ENCODE measurements at regions not wholly inside any gene's neighbourhood (a gene's known extent, or its start where the extent isn't known, plus 50 kb on each side); places are given as distances from the start of the nearest gene placed in this dataset.

DNA sequence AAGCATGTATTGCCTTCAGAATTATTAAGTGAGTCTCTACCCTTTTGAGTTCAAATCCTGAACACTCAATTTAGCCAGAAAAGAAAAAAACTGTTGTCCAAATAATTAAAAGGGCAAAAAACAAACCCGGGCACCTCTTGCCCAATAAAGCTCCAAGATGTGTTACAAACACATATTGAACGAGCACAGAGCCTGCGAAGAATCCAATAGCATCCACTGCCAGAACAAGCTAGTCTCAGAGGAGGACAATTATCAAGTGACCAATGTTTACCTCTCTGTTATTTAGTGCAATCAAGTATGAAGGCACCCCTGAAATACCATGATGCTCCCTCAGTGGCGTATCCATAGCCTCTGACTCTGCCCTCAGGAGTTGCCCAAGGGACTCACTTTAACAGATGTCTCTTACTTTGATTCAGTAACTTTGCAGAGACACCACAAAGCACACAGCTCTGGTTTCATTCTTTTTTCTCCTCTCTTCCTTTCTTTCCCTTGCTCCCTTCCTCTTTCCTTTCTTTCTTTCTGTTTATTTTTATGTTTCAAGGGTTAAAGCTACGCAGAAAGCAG, 93.5 kb upstream of the SPATS2L start:
- no peak for DNase-seq (ENCODE audit: low read depth)

DNA sequence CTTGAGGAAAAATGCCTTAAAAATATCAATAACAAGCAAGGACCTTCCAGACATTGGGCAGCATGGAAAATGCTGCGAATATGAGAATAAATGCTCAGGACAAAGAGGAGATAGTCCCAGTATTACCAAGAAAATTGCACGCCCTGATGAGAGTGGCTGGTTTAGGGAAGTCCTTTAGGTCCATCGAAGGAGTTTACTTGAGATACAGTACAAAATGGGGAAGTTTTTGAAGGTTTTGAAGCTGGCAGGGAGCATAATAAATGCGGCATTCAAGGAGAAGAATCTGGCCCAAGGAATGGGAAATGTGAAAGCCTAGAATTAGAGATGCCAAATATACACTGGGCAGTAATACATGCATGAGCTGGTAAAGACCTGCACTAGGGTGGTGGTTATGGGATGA, 90.2 kb upstream of the SPATS2L start:
- DNase-seq (ENCODE audit: low read depth): no peak

DNA sequence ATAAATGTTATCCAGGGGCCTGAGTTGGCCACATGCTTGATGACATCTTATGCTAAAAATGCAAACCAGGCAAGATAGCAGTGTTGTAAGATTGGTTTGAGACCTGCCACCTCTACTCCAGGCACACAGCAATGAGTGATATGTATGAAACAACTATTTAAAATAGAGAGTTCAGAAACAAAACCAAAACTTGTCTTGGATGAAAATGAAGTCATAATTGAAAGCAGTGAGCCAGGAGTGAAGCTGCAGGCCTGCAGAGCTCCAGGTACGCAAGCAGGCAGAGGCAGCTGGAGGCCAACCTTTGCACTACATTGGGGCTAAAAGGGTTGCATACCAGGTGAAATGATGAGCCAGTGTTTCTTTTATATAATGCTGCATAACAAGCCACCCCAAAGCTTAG, 89.2 kb upstream of the SPATS2L start:
- no peak for DNase-seq (ENCODE audit: low read depth)

DNA sequence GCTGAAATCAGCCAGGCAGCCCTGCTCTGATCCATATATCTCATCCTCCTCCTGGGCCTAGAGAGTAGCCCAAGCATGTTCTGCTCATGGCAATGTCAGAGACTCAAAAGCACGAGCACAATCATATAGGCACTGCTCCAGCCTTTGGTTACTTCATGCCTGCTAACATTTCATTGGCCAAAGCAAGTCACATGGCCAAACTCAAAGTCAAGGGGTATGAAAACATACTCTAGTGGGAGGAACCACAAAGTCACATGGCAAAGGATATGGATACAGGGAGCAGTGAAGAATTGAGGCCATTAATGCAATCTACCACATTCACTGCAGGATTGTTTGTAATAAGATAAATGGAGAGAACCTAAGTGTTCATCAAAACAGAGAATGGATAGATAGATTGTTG, 87.8 kb upstream of the SPATS2L start:
- DNase-seq (ENCODE audit: low read depth): no peak

DNA sequence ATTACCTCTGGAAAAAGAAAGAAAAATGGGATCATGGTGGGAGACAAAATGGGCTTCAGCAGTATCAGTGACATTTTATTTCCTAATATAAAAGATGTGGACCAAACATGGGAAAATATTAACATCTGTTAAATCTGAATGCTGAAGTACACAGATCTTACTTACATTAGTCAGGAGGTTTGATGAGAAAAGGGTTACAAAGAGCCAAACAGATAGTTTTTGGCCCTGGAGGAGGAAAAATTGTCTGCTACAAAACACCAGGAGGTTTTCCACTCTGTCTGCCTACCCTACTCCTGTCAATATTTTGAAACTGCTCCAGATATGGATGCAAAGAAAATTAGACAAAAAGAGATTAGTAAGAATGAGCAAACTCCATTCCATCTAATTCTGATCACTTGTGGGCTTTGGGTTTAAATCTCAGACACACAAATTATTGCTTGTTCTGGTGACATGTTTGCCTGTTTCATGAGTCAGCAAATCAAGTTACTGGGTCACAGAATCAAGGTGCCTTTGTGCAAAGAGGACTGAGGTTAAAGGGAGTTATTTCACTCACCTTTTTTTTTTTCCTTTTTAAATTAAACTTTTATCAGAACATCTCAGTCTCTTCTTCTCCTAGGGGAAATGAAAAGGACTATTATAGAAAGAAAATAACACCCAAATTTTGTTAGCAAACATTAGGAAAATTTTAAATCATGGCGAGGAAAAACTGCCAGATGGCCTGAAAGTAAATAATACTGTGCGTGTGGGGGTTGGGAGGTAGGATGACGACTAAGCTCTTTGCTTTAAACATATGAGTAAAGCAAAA, 87.0 kb upstream of the SPATS2L start:
- DNase-seq (ENCODE audit: low read depth): no peak

DNA sequence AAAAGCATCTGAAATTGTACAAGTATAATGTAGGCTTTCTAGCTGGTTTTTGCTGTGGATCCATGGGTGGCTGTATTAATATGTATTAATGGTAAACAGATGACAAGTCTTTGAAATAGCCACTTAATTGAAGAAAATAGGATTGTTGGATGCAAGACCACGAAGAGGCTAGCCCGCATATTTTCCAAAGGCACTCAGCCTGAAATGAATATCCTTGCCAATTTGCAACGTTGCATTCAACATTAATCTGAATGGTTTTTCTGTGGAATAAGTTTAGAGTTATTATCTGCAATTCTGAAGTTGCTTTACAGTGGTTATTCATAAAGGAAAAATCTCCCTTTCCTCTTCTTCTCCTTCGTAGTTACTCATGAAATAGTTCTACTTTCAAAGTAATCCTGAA, 86.2 kb upstream of the SPATS2L start:
- no peak for DNase-seq (ENCODE audit: low read depth)

DNA sequence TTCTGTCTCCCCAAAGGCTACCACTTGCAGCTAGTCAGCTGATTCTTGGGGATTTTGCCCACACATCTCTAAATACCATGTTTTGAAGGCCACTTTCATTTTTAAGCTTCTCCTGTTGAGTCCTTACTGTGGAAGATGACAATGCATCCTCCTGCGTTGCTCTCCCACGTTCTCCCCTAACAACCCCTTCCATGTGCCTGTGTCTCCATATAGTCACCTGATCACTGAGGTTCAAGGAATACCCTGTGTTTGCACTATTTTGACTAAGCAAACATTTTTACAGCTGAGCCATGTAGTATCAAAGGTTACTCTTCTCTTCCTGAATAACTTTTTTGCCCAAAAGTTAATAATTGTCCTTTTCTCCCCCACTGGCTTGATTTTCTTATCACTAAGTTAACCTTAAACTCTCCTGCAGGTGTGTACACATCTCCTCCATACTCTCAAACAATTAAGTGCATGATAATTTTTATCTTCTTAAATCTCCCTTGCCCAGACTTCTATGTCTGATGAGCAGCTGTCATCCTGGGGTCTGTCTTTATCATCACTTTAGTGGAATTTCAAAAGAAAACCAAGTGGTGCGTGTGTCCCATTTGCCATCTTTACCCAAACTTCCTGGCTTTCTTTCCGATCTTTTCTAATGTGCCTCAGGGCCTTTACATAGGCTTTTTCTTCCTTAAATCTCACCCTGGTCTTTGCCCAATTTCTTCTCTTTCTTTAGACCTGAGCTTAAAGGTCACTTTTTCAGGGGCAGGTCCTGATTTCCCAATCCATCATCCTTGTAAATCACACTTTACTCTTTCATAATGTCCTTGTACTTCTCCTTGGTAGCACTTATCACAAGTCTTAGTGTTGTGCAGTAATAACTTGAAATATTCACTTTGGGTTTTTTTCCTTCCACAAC, 85.2 kb upstream of the SPATS2L start:
- no peak for DNase-seq (ENCODE audit: low read depth)

DNA sequence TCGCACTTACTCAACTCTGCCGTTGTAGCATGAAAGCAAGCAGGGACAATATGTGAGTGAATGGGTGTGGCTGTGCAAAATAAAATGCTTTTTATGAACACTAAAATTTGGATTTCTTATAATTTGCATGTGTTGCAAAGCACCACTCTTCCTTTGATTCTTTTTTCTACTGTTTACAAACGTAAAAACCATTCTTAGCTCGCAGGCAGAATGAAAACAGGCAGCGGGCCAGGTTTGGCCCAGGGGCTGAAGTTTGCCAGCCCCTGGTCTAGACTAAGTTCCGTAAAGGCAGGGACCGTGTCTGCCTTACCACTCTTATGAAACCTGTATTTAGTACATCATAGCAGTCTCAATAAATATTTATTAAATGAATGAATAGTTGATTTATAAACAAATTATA, 83.7 kb upstream of the SPATS2L start:
- DNase-seq (ENCODE audit: low read depth): no peak

DNA sequence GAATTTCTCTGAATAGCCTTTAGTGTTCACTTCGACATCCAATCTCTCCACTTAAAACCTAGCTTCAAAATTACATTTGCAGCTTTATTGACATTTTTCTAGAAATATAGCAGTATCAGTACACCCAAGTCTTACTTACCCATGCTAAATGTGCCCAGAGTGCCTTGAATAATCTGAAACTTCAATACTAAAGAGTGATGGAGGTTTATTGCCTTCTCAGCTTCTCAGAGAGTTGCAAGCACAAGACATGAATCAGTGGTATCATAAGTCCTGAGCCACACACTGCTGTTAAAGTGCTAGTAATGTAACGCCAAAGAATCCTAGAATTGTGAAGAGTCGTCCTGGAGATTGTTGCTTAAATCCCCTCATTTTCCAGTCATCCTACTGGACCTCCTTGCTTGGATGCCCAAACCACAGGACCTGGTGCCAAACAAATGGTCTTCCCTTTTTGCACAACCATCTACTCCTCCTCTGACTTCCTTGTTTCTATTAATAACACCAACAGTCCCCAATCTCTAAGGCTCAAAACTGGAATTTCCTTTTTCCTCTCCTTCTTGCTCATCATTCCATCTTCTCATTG, 83.2 kb upstream of the SPATS2L start:
- no peak for DNase-seq (ENCODE audit: low read depth)

DNA sequence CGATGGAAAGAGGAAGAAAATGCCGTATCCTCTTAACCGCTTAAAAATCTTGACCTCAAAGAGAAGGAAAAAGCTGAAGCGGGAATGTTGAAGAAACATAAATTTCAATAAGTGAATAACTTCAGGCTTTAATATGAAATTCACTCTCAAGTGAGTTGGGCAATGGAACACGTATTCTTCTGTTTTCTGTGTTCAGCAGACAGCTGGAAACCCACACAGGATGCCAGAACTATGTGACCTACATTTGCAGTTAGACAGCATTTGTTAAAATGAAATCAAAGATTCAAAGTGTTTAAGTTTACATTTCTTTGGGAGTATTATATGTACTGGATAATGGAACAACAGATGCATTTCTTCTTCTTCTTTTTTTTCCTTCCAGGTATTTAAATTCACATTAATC, 80.5 kb upstream of the SPATS2L start:
- DNase-seq (ENCODE audit: low read depth): peak; percentile 81

DNA sequence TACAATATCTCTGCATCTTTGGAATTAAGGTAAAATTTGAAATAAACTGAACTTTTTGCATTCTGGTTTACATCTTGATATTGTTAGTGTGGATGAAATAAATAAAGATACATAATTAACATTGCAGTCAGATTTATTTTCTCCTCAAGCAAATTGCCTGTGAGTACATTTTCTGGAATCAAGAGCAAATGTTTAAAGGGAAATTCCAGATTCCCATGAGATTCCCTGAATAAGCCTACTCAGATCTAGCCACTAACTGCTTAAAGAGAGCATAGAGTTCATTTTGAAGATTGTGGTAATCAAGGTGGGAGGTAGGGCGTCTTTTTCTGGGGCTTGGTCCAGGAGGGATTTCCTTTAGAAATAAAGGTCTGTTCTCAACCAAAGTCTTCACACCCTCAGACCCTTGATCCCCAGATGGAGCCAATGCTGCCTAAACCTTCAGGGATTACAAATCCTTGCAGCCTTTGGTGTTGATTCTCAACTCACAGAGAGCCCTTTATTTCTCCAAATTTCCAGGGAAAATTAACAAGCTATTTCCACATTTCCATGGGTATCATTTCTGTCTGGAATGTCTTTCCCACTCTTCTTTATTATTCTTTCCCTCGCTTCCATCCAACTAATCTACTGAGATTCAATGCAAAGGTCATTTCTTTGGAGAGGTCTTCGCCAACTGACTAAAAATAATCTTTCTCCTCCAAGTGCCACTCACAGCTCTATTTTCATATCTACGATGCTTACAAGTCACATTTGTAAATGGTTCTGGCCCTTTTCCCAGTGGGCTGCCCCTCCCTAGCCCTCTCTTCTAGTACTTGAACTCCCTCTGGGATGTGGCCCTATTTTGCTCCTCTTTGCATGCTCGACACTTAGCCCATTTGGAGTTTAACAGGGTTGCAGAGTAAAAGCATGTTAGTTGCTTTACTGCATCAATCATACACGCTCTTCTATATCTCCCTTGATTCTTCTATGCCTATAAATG, 79.8 kb upstream of the SPATS2L start:
- no peak for DNase-seq (ENCODE audit: low read depth)

DNA sequence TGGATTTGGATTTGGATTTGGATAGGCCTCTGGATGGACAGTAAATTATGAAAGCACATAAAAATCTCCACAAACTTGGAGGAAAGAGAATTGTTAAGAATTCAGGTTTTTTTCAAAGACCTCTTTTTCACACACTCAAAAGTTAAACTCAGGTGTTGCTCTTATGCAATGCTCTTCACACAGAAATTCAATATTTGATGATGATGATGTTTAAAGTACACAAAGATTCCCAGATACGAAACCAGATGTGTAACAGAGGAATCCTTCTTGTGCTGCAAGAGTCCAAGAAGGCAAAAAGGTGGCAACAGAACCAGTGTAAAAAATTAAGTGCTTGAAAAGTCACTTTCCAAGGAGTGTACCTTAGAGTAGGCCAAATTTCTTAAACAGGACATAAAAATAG, 75.8 kb upstream of the SPATS2L start:
- DNase-seq (ENCODE audit: low read depth): no peak

DNA sequence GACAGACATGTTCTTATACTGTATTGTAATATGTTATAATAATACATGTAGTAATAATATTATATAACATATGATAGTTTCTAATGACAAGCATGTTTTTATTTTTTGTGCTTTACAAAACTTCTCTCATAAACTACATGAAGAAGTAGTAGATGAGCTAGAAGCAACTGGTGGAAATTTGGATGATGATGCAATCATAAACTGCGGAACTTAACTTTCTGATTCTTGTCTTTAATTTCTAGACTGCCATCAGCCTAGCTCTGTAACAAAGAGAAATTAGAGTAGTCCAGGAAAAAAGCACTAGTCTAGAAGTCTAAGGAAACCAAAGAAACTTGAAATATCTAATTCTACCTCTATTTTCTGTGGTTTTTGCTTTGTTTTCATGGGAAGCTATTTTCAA, 71.0 kb upstream of the SPATS2L start:
- DNase-seq (ENCODE audit: low read depth): no peak

DNA sequence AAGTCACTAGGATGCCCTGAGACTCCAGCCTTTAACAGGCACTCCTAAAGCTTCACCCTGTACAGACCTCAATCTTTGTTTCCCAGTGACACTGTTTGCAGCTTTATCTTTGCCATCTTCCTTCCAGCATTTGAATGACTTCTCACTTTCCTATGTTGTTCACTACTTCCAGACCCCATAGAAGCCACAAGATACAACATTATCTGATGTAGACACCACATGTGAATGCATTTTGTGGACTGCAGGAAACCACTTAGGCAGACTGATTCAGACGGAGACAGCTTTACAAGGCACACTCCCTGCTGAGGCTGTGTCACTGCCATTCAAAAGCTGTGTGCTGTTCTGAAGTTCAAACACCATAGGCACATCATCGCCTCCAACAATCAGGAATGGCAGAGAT, 67.3 kb upstream of the SPATS2L start:
- DNase-seq (ENCODE audit: low read depth): no peak

DNA sequence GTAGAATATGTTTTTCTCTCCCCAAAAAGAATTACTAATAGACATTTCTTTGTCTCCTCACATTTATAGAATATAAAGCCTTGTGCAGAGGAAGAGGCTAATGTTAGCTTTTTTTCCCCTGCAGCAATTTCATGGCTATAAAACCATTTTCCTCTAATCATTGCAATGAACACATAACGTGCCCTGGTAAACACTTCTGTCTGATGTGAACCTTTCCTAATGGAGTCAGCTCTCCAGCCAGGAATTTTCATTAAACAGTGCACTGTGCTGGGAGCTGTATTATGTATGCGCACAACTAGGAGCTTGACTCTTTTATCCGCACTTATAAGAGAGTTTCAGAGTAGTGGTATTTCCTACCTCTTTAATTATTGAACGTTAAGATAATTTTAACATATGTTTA, 63.9 kb upstream of the SPATS2L start:
- no peak for DNase-seq (ENCODE audit: low read depth)

DNA sequence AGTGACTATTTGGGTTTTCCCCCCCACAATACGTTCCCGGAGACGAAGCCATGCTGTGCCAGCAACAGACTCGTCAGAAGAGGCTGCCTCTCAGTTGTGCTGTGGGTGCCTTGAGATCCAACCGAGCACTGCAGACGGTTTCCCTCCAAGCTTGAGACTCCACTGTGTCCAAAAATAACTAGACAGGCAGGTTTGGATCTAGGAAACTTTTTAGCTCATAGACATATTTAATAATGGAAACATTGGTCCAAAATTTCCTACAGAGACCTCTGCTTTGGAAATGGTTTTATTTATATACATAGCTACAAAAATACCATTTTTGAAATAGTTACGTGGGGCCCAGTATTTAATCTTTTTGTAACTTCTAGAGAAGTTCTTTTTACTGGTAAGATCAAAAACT, 63.1 kb upstream of the SPATS2L start:
- no peak for DNase-seq (ENCODE audit: low read depth)

DNA sequence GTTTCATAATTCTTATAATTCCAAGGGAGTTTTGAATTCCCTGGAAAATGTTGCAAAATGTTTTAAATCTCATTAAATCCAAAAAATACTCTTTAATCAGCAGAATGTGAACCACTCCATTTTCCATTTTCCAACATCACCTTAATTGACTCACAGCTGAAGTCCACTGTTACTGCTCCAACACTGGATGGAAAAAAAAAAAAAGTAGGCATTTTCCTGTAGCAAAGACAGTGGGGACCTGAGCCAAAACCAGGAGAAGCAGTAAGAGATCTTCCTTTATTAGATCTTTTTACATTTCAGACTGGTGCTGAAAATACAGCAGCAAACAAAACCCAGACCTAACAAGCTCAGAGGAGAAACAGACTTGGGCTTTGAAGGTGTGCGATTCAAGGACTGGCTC, 62.4 kb upstream of the SPATS2L start:
- no peak for DNase-seq (ENCODE audit: low read depth)

DNA sequence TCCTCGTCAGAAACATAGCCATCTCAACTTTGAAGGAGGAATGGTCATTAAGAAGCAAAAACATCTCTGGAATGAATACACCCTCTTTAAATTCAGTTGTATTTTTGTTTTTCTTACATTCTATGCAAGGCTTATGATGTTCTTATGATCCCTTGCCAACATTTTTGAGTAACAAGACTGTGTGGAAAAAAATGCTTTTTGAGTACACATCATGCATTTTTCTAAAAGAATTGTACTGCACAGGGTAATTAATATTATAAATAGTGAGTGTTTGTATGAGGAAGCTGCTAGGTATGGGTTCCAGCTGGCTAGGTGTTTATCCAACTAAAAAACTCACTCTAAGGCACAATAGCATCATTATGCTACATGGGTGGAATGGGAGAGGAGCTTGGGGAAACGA, 59.0 kb upstream of the SPATS2L start:
- DNase-seq (ENCODE audit: low read depth): no peak

DNA sequence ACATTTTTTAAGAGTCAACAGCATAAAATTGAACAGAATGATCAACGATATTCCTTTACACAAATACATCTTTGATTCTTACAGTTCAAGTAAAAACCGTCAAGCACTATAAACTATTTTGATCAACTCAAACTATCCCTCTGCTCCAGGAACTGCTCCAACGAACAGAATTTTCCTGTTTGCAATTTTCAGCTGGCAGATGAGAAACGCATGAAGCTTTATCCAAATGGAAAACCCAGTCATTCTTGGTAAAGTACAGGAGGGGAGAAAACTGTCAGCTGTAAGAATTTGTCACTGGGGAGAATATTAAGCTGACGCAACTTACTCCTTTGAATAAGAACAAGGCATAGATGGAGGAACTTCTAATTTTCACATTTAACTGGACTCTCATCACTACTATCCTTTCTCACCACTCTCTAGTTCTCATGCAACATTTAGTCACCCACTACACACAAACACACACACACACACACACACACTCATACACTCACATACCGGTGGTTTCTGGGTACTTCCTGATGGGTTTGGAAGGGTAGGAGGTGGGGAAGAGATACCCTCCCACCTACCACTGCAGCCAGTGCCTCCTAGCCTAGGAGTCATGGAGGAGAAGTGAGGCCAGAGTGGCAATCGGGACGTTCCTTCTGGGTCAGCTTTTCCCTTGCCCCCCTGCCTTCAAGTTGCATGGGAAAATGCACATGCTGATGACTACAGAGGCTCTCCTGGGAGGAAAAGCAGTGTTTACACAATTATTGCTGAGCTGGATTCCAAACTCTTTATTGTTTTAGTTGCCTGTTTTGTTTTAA, 54.0 kb upstream of the SPATS2L start:
- peak; percentile 63 for DNase-seq (ENCODE audit: low read depth)

DNA sequence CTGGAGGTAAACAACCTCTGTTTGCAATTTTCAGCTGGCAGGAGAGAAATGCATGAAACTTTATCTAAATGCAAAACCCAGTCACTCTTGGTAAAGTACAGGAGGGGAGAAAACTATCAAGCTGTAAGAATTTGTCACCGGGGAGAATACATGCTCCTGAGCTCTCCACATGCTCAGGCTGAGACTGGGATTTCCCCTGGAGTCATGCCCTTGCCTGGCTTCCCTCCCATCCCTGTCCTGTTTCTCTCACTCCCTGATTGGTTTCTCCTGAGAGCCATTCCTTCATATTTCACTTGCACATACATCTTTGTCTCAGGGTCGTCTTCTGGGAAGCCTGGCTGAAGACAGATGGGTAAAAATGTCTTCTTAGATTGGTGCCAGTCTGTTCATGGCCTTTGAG, 52.9 kb upstream of the SPATS2L start:
- DNase-seq (ENCODE audit: low read depth): no peak
